Aorta (tissue), 5 donors: ENCODE measurements at regions not wholly inside any gene's neighbourhood (a gene's known extent, or its start where the extent isn't known, plus 50 kb on each side); places are given as distances from the start of the nearest gene placed in this dataset.

Experiments
- ATAC-seq: fragments of 200-7000 bp; cut with Tn5 transposase; one replicate; pipeline ENCODE4 v1.9.1; 2022; ENCODE audit warnings: moderate library complexity; ENCODE audit not compliant: low FRiP score
- DNase-seq, 2 donors: peaks; one replicate each; pipeline ENCODE4 v3.0.0-alpha.2; 2020
- H3K27ac ChIP-seq, 2 donors: one replicate each; pipeline ENCODE4 v1.5.1; 2013; ENCODE audit warnings: low read length in 2 of 2, mild to moderate bottlenecking in 2 of 2, moderate library complexity in 2 of 2, control low read depth in 1 of 2, inconsistent platforms in 1 of 2, low read depth in 1 of 2
- H3K27me3 ChIP-seq, 2 donors: one replicate each; pipeline ENCODE4 v1.6.1; 2013; ENCODE audit warnings: control low read depth in 1 of 2, low read length in 1 of 2, mild to moderate bottlenecking in 1 of 2, moderate library complexity in 1 of 2; ENCODE audit not compliant: insufficient read depth in 2 of 2, control insufficient read depth in 1 of 2
- H3K36me3 ChIP-seq, 2 donors: one replicate each; pipeline ENCODE4 v1.6.1; 2013; ENCODE audit warnings: control low read depth in 1 of 2, low read length in 1 of 2, mild to moderate bottlenecking in 1 of 2; ENCODE audit not compliant: insufficient read depth in 2 of 2, control insufficient read depth in 1 of 2
- H3K4me1 ChIP-seq, 2 donors: one replicate each; pipeline ENCODE4 v1.6.1; 2013; ENCODE audit warnings: low read length in 2 of 2, control low read depth in 1 of 2, mild to moderate bottlenecking in 1 of 2, moderate library complexity in 1 of 2; ENCODE audit not compliant: insufficient read depth in 2 of 2, control insufficient read depth in 1 of 2
- H3K4me3 ChIP-seq, 2 donors: one replicate each; pipeline ENCODE4 v1.5.1; 2013; ENCODE audit warnings: low read length in 2 of 2, control low read depth in 1 of 2, mild to moderate bottlenecking in 1 of 2
- H3K9me3 ChIP-seq: one replicate; pipeline ENCODE4 v1.6.1; 2013; ENCODE audit warnings: mild to moderate bottlenecking, low read length; ENCODE audit not compliant: control insufficient read depth
- WGBS, 2 donors: extraction: QIAGEN DNeasy Blood & Tissue Kit; methylation state at CpG; one replicate each; pipeline ENCODE4 v1.1.7; 2013; 5-methylcytosine and 5-hydroxymethylcytosine counted together
- intact Hi-C, 2 donors: fragments of 100-400 bp; cut with DNase I; formaldehyde crosslinking; loops; one replicate each; pipeline versions ENCODE4 v1.14.2 to v1.15.0; 2022
- donor health status: healthy with polysubstance abuse.
- donor health status: Bipolar disorder and iron deficiency.
- donor health status: DM: no; HTN: no; CAD: no.
- donor health status: DM: no; HTN: no; CAD: no.
- donor health status: DM: yes; HTN: yes; CAD: no.

GRCh38 chr2:220309215-220309614 is 681.8 kb downstream of the SLC4A3 start:
- no peak overlapping the region for H3K4me3 ChIP-seq
- no peaks in the 10 kb centered on the region for H3K27me3 ChIP-seq
- no peak overlapping the region for H3K27ac ChIP-seq
- no peaks in the 10 kb centered on the region for H3K4me1 ChIP-seq
- H3K36me3 ChIP-seq, result no peaks in the 10 kb centered on the region
- 88 to 100% methylated on average over 1 of the region's 1 CpG for whole genome bisulfite sequencing, 2 donors
- DNase-seq (no peak), ATAC-seq (no peak)
- intact Hi-C loops, result no loop called here
- H3K9me3 ChIP-seq, result no peaks in the 10 kb centered on the region

GRCh38 chr2:220310451-220310861 is 683.0 kb downstream of the SLC4A3 start:
- ATAC-seq, result no peak
- no peak overlapping the region for H3K27ac ChIP-seq

GRCh38 chr2:220315098-220315823 is 687.8 kb downstream of the SLC4A3 start:
- Histone ChIP-seq H3K4me1 (no peaks in the 10 kb centered on the region), H3K36me3 (no peaks in the 10 kb centered on the region), H3K4me3 (no peak overlapping the region), H3K27me3 (no peaks in the 10 kb centered on the region), H3K9me3 (no peaks in the 10 kb centered on the region), H3K27ac (no peak overlapping the region)
- DNase-seq (no peak), ATAC-seq (no peak)
- intact Hi-C loops, result no loop called here
- WGBS, 2 donors, result 59 to 64% methylated on average over 4 of the region's 4 CpGs

More at GRCh38 chr2:220310451-220310861, 683.0 kb downstream of the SLC4A3 start:
- H3K36me3 ChIP-seq, result no peaks in the 10 kb centered on the region
- intact Hi-C loops, result no loop called here
- no peaks in the 10 kb centered on the region for H3K27me3 ChIP-seq
- H3K4me1 ChIP-seq, result no peaks in the 10 kb centered on the region
- H3K9me3 ChIP-seq, result no peaks in the 10 kb centered on the region
- H3K4me3 ChIP-seq, result no peak overlapping the region
- 73 to 76% methylated on average over 1 of the region's 1 CpG for WGBS, 2 donors
- DNase-seq, result no peak

GRCh38 chr2:220318037-220318436 is 690.6 kb downstream of the SLC4A3 start:
- Histone ChIP-seq H3K36me3 (no peaks in the 10 kb centered on the region), H3K27me3 (no peaks in the 10 kb centered on the region), H3K4me3 (no peak overlapping the region), H3K4me1 (no peaks in the 10 kb centered on the region), H3K9me3 (peaks cover 3% of the 10 kb centered on the region), H3K27ac (no peak overlapping the region)
- WGBS, 2 donors, result 65 to 70% methylated on average over 2 of the region's 2 CpGs
- DNase-seq (no peak), ATAC-seq (no peak)
- intact Hi-C loops, result no loop called here

- H3K4me3 ChIP-seq, result no peak overlapping the region
- DNase-seq, result no peak
- no peaks in the 10 kb centered on the region for H3K36me3 ChIP-seq
- ATAC-seq, result no peak
- no peaks in the 10 kb centered on the region for H3K4me1 ChIP-seq
- no peak overlapping the region for H3K27ac ChIP-seq
- intact Hi-C loops, result no loop called here
- no peaks in the 10 kb centered on the region for H3K27me3 ChIP-seq
- peaks cover 3% of the 10 kb centered on the region for H3K9me3 ChIP-seq
- WGBS, 2 donors, result 42 to 60% methylated on average over 1 of the region's 1 CpG
These were observed 691.1 kb downstream of the SLC4A3 start for GRCh38 chr2:220318508-220318907.

- H3K4me3 ChIP-seq, result no peak overlapping the region
- 82 to 91% methylated on average over 2 of the region's 2 CpGs for WGBS, 2 donors
- no peaks in the 10 kb centered on the region for H3K4me1 ChIP-seq
- H3K27me3 ChIP-seq, result no peaks in the 10 kb centered on the region
- intact Hi-C loops, result no loop called here
- no peaks in the 10 kb centered on the region for H3K36me3 ChIP-seq
- H3K27ac ChIP-seq, result no peak overlapping the region
- H3K9me3 ChIP-seq, result peaks cover 3% of the 10 kb centered on the region
- DNase-seq (no peak), ATAC-seq (no peak)
These were observed 692.9 kb downstream of the SLC4A3 start for GRCh38 chr2:220320326-220320725.

- 76 to 78% methylated on average over 1 of the region's 1 CpG for WGBS, 2 donors
- Histone ChIP-seq H3K27ac (no peak overlapping the region), H3K36me3 (no peaks in the 10 kb centered on the region), H3K4me1 (no peaks in the 10 kb centered on the region), H3K9me3 (no peaks in the 10 kb centered on the region), H3K4me3 (no peak overlapping the region), H3K27me3 (no peaks in the 10 kb centered on the region)
- ATAC-seq, result no peak
- intact Hi-C loops, result no loop called here
- DNase-seq, result no peak
These were observed 705.5 kb downstream of the SLC4A3 start for GRCh38 chr2:220332886-220333285.

- Histone ChIP-seq H3K4me1 (no peaks in the 10 kb centered on the region), H3K36me3 (no peaks in the 10 kb centered on the region), H3K4me3 (no peak overlapping the region), H3K27me3 (no peaks in the 10 kb centered on the region), H3K27ac (no peak overlapping the region), H3K9me3 (no peaks in the 10 kb centered on the region)
- ATAC-seq (no peak), DNase-seq (no peak)
- intact Hi-C loops, result no loop called here
These were observed 706.8 kb downstream of the SLC4A3 start for GRCh38 chr2:220334210-220334609.

- WGBS, 2 donors, result 58 to 62% methylated on average over 4 of the region's 4 CpGs
- ATAC-seq, result no peak
- H3K4me1 ChIP-seq, result no peaks in the 10 kb centered on the region
These were observed 707.6 kb downstream of the SLC4A3 start for GRCh38 chr2:220334871-220335590.

More at GRCh38 chr2:220334871-220335590, 707.6 kb downstream of the SLC4A3 start:
- H3K9me3 ChIP-seq, result no peaks in the 10 kb centered on the region
- no peak overlapping the region for H3K27ac ChIP-seq
- no peak for DNase-seq
- intact Hi-C loops, result no loop called here
- H3K4me3 ChIP-seq, result no peak overlapping the region
- H3K36me3 ChIP-seq, result no peaks in the 10 kb centered on the region
- no peaks in the 10 kb centered on the region for H3K27me3 ChIP-seq
